ENCODE measurements at regions not wholly inside any gene's neighbourhood (a gene's known extent, or its start where the extent isn't known, plus 50 kb on each side); places are given as distances from the start of the nearest gene placed in this dataset.
"Not testable (repeated sequence)": the region's sequence is repeated elsewhere in the genome, so short reads cannot be mapped to it uniquely, and the experiment has no call there.

- DNase-seq (ENCODE audit: low read depth), result no peak
- H3K4me3 ChIP-seq (ENCODE audit: low read depth, low read length), result no peak overlapping the region
- no peak for TF ChIP-seq CTCF (conservative IDR thresholded peaks at IDR 0.05; ENCODE audit: low read depth, low read length)
These were observed 81.2 kb upstream of the DNAH5 start for GRCh38 chr5:14025569-14026286.

- DNase-seq (ENCODE audit: low read depth), result no peak
- no peak for TF ChIP-seq CTCF (conservative IDR thresholded peaks at IDR 0.05; ENCODE audit: low read depth, low read length)
- no peak overlapping the region for H3K4me3 ChIP-seq (ENCODE audit: low read depth, low read length)
These were observed 78.5 kb upstream of the DNAH5 start for GRCh38 chr5:14022971-14023370.

GRCh38 chr5:14020944-14021343 lies 76.5 kb upstream of the DNAH5 start:
- DNase-seq (ENCODE audit: low read depth); H3K4me3 ChIP-seq (ENCODE audit: low read depth, low read length): not testable (repeated sequence)

GRCh38 chr5:14019768-14020290 lies 75.3 kb upstream of the DNAH5 start:
- H3K4me3 ChIP-seq (ENCODE audit: low read depth, low read length), result no peak overlapping the region
- no peak for TF ChIP-seq CTCF (conservative IDR thresholded peaks at IDR 0.05; ENCODE audit: low read depth, low read length)
- DNase-seq (ENCODE audit: low read depth), result no peak

GRCh38 chr5:14017904-14018303 lies 73.4 kb upstream of the DNAH5 start:
- H3K4me3 ChIP-seq (ENCODE audit: low read depth, low read length), result no peak overlapping the region
- DNase-seq (ENCODE audit: low read depth), result no peak
- TF ChIP-seq CTCF (conservative IDR thresholded peaks at IDR 0.05; ENCODE audit: low read depth, low read length), result no peak

- H3K4me3 ChIP-seq (ENCODE audit: low read depth, low read length), result no peak overlapping the region
- DNase-seq (ENCODE audit: low read depth), result no peak
- no peak for TF ChIP-seq CTCF (conservative IDR thresholded peaks at IDR 0.05; ENCODE audit: low read depth, low read length)
These were observed 72.1 kb upstream of the DNAH5 start for GRCh38 chr5:14016549-14016948.

- TF ChIP-seq CTCF (conservative IDR thresholded peaks at IDR 0.05; ENCODE audit: low read depth, low read length), result no peak
- peak; percentile 91 for DNase-seq (ENCODE audit: low read depth)
- H3K4me3 ChIP-seq (ENCODE audit: low read depth, low read length), result peak overlapping the region; percentile 75
These were observed 66.9 kb upstream of the DNAH5 start for GRCh38 chr5:14011089-14012020.
